ENCODE measurements at regions not wholly inside any gene's neighbourhood (a gene's known extent, or its start where the extent isn't known, plus 50 kb on each side); places are given as distances from the start of the nearest gene placed in this dataset.

DNA sequence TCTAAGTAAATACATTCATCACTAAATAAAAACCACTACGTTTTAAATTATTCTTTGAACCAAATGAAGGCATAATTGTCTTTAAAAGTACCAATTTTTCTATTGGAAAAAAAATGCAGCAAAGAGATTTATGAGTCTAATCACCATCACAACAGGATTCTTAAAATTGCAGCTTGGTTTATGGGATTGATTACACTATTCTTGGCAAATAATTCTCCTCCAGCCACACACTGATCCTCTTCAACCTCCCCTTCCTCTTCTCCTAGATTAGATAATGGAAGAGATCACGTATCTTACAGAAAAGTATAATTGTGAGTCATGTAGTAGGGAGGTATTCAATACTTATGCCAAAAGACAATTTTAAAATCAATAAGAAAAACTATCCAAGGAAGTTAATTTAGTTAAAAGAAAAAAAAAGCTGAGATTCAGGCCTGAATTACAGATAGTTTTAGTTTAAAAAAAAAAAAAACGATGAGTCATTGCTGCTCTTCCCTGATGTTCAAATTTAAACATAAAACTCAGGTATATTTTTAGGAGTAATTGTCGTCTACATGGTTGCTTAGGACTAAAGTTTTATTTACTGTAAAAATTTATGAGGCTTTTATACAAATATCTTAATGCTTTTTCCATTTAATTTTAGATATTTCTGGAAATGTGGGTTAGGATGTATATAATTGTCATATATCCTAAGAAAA is 133.7 kb upstream of the CDK1 start:
- TF ChIP-seq, protein P1, sequence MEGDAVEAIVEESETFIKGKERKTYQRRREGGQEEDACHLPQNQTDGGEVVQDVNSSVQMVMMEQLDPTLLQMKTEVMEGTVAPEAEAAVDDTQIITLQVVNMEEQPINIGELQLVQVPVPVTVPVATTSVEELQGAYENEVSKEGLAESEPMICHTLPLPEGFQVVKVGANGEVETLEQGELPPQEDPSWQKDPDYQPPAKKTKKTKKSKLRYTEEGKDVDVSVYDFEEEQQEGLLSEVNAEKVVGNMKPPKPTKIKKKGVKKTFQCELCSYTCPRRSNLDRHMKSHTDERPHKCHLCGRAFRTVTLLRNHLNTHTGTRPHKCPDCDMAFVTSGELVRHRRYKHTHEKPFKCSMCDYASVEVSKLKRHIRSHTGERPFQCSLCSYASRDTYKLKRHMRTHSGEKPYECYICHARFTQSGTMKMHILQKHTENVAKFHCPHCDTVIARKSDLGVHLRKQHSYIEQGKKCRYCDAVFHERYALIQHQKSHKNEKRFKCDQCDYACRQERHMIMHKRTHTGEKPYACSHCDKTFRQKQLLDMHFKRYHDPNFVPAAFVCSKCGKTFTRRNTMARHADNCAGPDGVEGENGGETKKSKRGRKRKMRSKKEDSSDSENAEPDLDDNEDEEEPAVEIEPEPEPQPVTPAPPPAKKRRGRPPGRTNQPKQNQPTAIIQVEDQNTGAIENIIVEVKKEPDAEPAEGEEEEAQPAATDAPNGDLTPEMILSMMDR (IDR thresholded peaks at IDR 0.05) = no peak
- TF ChIP-seq POLR2A (IDR thresholded peaks at IDR 0.05) = no peak

Measured in heart left ventricle (tissue), 13 donors.